ENCODE measurements at regions not wholly inside any gene's neighbourhood (a gene's known extent, or its start where the extent isn't known, plus 50 kb on each side); places are given as distances from the start of the nearest gene placed in this dataset.
"Not testable (repeated sequence)": the region's sequence is repeated elsewhere in the genome, so short reads cannot be mapped to it uniquely, and the experiment has no call there.

- no peak for DNase-seq
Observed at GRCh38 chr10:90975096-90975495, 54.2 kb upstream of the ANKRD1 start.

GRCh38 chr10:90977162-90977854 lies 56.4 kb upstream of the ANKRD1 start:
- DNase-seq = no peak

- no peak for DNase-seq
Observed at GRCh38 chr10:90977855-90978486, 57.1 kb upstream of the ANKRD1 start.

- DNase-seq = no peak
Observed at GRCh38 chr10:90982406-90983008, 61.6 kb upstream of the ANKRD1 start.

GRCh38 chr10:90983914-90984549 lies 63.1 kb upstream of the ANKRD1 start:
- DNase-seq = peak; percentile 30

GRCh38 chr10:90984898-90985297 lies 64.0 kb upstream of the ANKRD1 start:
- no peak for DNase-seq

- no peak for DNase-seq
Observed at GRCh38 chr10:90985321-90985933, 64.5 kb upstream of the ANKRD1 start.

- no peak for DNase-seq
Observed at GRCh38 chr10:90986136-90986760, 65.4 kb upstream of the ANKRD1 start.

- DNase-seq = no peak
Observed at GRCh38 chr10:90986870-90987269, 66.0 kb upstream of the ANKRD1 start.

GRCh38 chr10:90987383-90987782 lies 66.5 kb upstream of the ANKRD1 start:
- no peak for DNase-seq

- no peak for DNase-seq
Observed at GRCh38 chr10:90988024-90988423, 67.1 kb upstream of the ANKRD1 start.

- DNase-seq = no peak
Observed at GRCh38 chr10:90988802-90989201, 67.9 kb upstream of the ANKRD1 start.

GRCh38 chr10:90989378-90989777 lies 68.5 kb upstream of the ANKRD1 start:
- no peak for DNase-seq

- DNase-seq = no peak
Observed at GRCh38 chr10:90992462-90992861, 71.6 kb upstream of the ANKRD1 start.

- DNase-seq = no peak
Observed at GRCh38 chr10:90993340-90993739, 72.5 kb upstream of the ANKRD1 start.

GRCh38 chr10:90997670-90998069 lies 76.8 kb upstream of the ANKRD1 start:
- no peak for DNase-seq

- DNase-seq = no peak
Observed at GRCh38 chr10:90998733-90999511, 78.0 kb upstream of the ANKRD1 start.

GRCh38 chr10:90999512-91000172 lies 78.8 kb upstream of the ANKRD1 start:
- no peak for DNase-seq

- no peak for DNase-seq
Observed at GRCh38 chr10:91000470-91000869, 79.6 kb upstream of the ANKRD1 start.

GRCh38 chr10:91000985-91001384 lies 80.1 kb upstream of the ANKRD1 start:
- DNase-seq = no peak

- no peak for DNase-seq
Observed at GRCh38 chr10:91002656-91003055, 81.8 kb upstream of the ANKRD1 start.

- not testable (repeated sequence) for DNase-seq
Observed at GRCh38 chr10:91003379-91003778, 82.5 kb upstream of the ANKRD1 start.
